ENCODE measurements at regions not wholly inside any gene's neighbourhood (a gene's known extent, or its start where the extent isn't known, plus 50 kb on each side); places are given as distances from the start of the nearest gene placed in this dataset.

- no peak for TF ChIP-seq CTCF (IDR thresholded peaks at IDR 0.05)
- no peak for TF ChIP-seq POLR2A (IDR thresholded peaks at IDR 0.05)
Measured at GRCh38 chr19:30810726-30811125, 438.5 kb downstream of the ZNF536 start.

Measured in tibial nerve (tissue), 3 donors.